Calu3 (cell line): ENCODE measurements at regions not wholly inside any gene's neighbourhood (a gene's known extent, or its start where the extent isn't known, plus 50 kb on each side); places are given as distances from the start of the nearest gene placed in this dataset.

Experiments
- BruUV-seq: library from RNA; stranded (reverse); fragments of 400-500 nt; replicated peaks from 2 replicates; lab custom pipeline; 2021; lab: Mats Ljungman, UMichigan
- CTCF ChIA-PET: fragments of 300-600 bp; sonication (Branson Sonifier 250); formaldehyde crosslinking; loops from one replicate; lab custom pipeline; 2022; ENCODE audit warnings: antibody characterized with exemption; lab: Charles Lee
- DNase-seq: peaks from one replicate; pipeline ENCODE4 v3.0.0; 2022
- H3K27ac Mint-ChIP-seq: one replicate; pipeline ENCODE4 v1.8.0; 2022; ENCODE audit warnings: mixed read lengths; ENCODE audit not compliant: unreplicated experiment
- H3K27me3 Mint-ChIP-seq: one replicate; pipeline ENCODE4 v1.8.0; 2022; ENCODE audit warnings: mixed read lengths; ENCODE audit not compliant: unreplicated experiment
- H3K36me3 Mint-ChIP-seq: one replicate; pipeline ENCODE4 v1.8.0; 2022; ENCODE audit warnings: mild to moderate bottlenecking, moderate library complexity, mixed read lengths; ENCODE audit not compliant: insufficient read depth, unreplicated experiment
- H3K4me1 Mint-ChIP-seq: one replicate; pipeline ENCODE4 v1.8.0; 2022; ENCODE audit warnings: mild to moderate bottlenecking, low read depth, mixed read lengths; ENCODE audit not compliant: unreplicated experiment
- H3K4me3 Mint-ChIP-seq: one replicate; pipeline ENCODE4 v1.8.0; 2022; ENCODE audit warnings: mild to moderate bottlenecking, low read depth, moderate library complexity, mixed read lengths; ENCODE audit not compliant: unreplicated experiment
- H3K9me3 Mint-ChIP-seq: one replicate; pipeline ENCODE4 v1.8.0; 2022; ENCODE audit warnings: low read depth, mixed read lengths; ENCODE audit not compliant: unreplicated experiment
- CTCF ChIP-seq: fragments of 200-600 bp; IDR thresholded peaks from one replicate; pipeline ENCODE4 v1.8.0; 2022; ENCODE audit warnings: antibody characterized with exemption; ENCODE audit not compliant: unreplicated experiment
- intact Hi-C: fragments of 100-400 bp; cut with micrococcal nuclease; formaldehyde crosslinking; loops from one replicate; pipeline ENCODE4 v1.10.0; 2022; ENCODE audit not compliant: unreplicated experiment

DNA sequence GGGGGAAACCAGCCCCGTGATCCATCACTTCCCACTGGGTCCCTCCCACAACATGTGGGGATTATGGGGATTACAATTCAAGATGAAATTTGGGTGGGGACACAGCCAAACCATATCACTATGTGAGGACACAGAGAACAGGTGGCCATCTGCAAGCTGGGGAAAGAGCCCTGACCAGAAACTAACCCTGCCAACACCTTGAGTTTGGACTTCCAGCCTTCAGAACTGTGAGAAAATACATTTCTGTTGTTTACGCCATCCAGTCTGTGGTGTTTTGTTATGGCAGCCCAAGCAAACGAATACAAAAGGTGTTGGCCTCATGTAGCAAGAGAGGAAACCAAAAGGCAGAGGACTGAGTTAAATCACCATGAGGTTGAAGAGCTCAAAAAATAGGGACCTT is 169.9 kb upstream of the TENM3 start:
- no peaks in the 10 kb centered on the region for H3K27me3 Mint-ChIP-seq
- CTCF ChIA-PET = interaction anchor here (0.6 kb wide), 1 partner anchor 1692 kb away, joined by 4 read pairs; no protein-coding TSS in a partner anchor
- no peaks in the 10 kb centered on the region for H3K4me1 Mint-ChIP-seq
- no peak overlapping the region for H3K27ac Mint-ChIP-seq
- no peaks in the 10 kb centered on the region for H3K36me3 Mint-ChIP-seq
- TF ChIP-seq CTCF = no peak
- DNase-seq = no peak
- no TSS peak for BruUV-seq
- no peak overlapping the region for H3K4me3 Mint-ChIP-seq
- intact Hi-C loops = no loop called here
- H3K9me3 Mint-ChIP-seq = peaks cover 3% of the 10 kb centered on the region

DNA sequence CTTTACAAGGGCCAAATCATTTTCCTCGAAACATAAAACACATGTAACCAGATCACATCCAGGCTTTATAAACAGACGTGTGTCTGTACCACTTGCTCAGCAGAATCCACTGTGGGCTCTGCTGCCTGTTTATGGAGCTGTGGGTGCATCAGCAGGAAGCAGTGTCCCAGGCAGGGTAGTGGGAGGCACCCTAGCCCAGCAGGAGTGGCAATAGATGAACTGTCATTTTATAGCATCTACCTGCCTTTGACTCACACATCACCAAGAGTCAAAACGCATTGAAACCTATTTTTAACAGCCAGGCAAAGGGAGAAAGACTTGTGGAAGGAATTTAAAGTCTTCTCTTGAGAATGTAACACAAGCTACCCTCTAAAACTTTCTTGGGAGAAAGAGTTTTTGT is 169.1 kb upstream of the TENM3 start:
- CTCF ChIA-PET = no interaction called here
- TF ChIP-seq CTCF = no peak
- Mint-ChIP-seq H3K36me3 (no peaks in the 10 kb centered on the region), H3K4me3 (no peak overlapping the region), H3K27ac (no peak overlapping the region), H3K9me3 (peaks cover 3% of the 10 kb centered on the region), H3K27me3 (no peaks in the 10 kb centered on the region), H3K4me1 (no peaks in the 10 kb centered on the region)
- no peak for DNase-seq
- no TSS peak for BruUV-seq
- intact Hi-C loops = no loop called here

DNA sequence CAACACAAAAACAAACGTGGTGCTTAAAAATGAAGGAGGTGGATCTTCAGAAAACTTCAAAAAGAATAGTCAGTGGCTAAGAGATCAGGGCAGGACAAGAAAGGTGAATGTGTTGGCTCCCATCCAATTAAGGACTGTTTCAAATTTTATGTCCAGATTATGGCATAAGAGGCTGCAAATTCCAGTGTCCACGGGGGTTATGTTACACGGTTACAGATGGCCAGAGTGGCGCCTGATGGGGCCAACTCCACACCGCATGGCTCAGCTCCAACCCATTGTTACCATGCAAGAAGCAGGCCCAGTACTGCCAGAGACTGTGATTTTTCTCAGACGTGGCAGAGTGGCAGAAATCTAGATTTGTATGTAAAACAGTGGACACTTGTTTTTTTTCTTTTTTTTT is 168.4 kb upstream of the TENM3 start:
- TF ChIP-seq CTCF = no peak
- CTCF ChIA-PET = no interaction called here
- Mint-ChIP-seq H3K9me3 (peaks cover 3% of the 10 kb centered on the region), H3K27ac (no peak overlapping the region), H3K4me1 (no peaks in the 10 kb centered on the region), H3K27me3 (no peaks in the 10 kb centered on the region), H3K36me3 (no peaks in the 10 kb centered on the region), H3K4me3 (no peak overlapping the region)
- BruUV-seq = no TSS peak
- intact Hi-C loops = no loop called here
- no peak for DNase-seq

- BruUV-seq = no TSS peak
- no peaks in the 10 kb centered on the region for H3K27me3 Mint-ChIP-seq
- no peak overlapping the region for H3K27ac Mint-ChIP-seq
- no peak for DNase-seq
- TF ChIP-seq CTCF = no peak
- CTCF ChIA-PET = no interaction called here
- H3K4me1 Mint-ChIP-seq = no peaks in the 10 kb centered on the region
- no peaks in the 10 kb centered on the region for H3K36me3 Mint-ChIP-seq
- no peaks in the 10 kb centered on the region for H3K9me3 Mint-ChIP-seq
- no peak overlapping the region for H3K4me3 Mint-ChIP-seq
- intact Hi-C loops = loop anchor here (10.0 kb wide), 1 partner anchor 722 kb away; no protein-coding TSS in a partner anchor
Measured at GRCh38 chr4:182082910-182083309, 160.3 kb upstream of the TENM3 start.
